Chondrocyte (in vitro differentiated cells): ENCODE measurements at regions not wholly inside any gene's neighbourhood (a gene's known extent, or its start where the extent isn't known, plus 50 kb on each side); places are given as distances from the start of the nearest gene placed in this dataset.

Experiments
- DNase-seq: peaks from one replicate; pipeline ENCODE4 v3.0.0; 2021; ENCODE audit warnings: mixed read lengths, low spot score
- H3K27ac Mint-ChIP-seq: one replicate; pipeline ENCODE4 v1.8.0; 2021; ENCODE audit warnings: mild to moderate bottlenecking, moderate library complexity, mixed read lengths; ENCODE audit not compliant: unreplicated experiment
- H3K27me3 Mint-ChIP-seq: 2 replicates; pipeline ENCODE4 v1.8.0; 2021; ENCODE audit warnings: low read depth, mixed read lengths
- H3K36me3 Mint-ChIP-seq: 2 replicates; pipeline ENCODE4 v1.8.0; 2021; ENCODE audit warnings: low read depth, mixed read lengths
- H3K4me1 Mint-ChIP-seq: 2 replicates; pipeline ENCODE4 v1.8.0; 2021; ENCODE audit warnings: low read depth, mild to moderate bottlenecking, mixed read lengths
- H3K4me3 Mint-ChIP-seq: one replicate; pipeline ENCODE4 v1.8.0; 2021; ENCODE audit warnings: mild to moderate bottlenecking, moderate library complexity, mixed read lengths; ENCODE audit not compliant: unreplicated experiment
- H3K9me3 Mint-ChIP-seq: 2 replicates; pipeline ENCODE4 v1.8.0; 2021; ENCODE audit warnings: low read depth, mixed read lengths
- TF ChIP-seq, protein P1 (sequence below): fragments of 200-600 bp; sonication (generic); IDR thresholded peaks from 2 replicates; pipeline ENCODE4 v1.5.0; 2021; ENCODE audit warnings: antibody characterized with exemption, mild to moderate bottlenecking, moderate library complexity

DNA sequence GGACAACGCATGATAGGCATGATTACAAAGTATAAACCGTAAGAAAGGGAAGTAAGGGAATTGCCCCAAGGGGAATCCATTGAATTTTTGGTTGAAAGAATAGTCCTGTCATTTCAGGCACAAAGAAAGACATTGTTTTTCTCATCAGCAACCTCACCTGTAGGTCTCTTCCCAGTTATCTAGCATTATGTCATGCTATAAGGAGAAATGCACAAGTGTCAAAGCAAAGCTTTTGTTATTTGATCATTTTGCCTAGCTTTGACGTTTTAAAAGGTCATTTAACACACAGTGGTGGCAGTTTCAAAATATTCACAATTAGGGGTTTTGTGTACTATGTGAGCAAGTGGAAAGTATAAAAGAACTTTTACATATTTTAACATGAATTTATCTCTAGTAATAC is 796.2 kb upstream of the MIR17HG start:
- DNase-seq: no peak
- Mint-ChIP-seq H3K9me3 (peaks cover 16% of the 10 kb centered on the region), H3K4me1 (no peaks in the 10 kb centered on the region), H3K36me3 (no peaks in the 10 kb centered on the region), H3K4me3 (no peak overlapping the region), H3K27me3 (no peaks in the 10 kb centered on the region), H3K27ac (no peak overlapping the region)
- TF ChIP-seq, protein P1, sequence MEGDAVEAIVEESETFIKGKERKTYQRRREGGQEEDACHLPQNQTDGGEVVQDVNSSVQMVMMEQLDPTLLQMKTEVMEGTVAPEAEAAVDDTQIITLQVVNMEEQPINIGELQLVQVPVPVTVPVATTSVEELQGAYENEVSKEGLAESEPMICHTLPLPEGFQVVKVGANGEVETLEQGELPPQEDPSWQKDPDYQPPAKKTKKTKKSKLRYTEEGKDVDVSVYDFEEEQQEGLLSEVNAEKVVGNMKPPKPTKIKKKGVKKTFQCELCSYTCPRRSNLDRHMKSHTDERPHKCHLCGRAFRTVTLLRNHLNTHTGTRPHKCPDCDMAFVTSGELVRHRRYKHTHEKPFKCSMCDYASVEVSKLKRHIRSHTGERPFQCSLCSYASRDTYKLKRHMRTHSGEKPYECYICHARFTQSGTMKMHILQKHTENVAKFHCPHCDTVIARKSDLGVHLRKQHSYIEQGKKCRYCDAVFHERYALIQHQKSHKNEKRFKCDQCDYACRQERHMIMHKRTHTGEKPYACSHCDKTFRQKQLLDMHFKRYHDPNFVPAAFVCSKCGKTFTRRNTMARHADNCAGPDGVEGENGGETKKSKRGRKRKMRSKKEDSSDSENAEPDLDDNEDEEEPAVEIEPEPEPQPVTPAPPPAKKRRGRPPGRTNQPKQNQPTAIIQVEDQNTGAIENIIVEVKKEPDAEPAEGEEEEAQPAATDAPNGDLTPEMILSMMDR: no peak

DNA sequence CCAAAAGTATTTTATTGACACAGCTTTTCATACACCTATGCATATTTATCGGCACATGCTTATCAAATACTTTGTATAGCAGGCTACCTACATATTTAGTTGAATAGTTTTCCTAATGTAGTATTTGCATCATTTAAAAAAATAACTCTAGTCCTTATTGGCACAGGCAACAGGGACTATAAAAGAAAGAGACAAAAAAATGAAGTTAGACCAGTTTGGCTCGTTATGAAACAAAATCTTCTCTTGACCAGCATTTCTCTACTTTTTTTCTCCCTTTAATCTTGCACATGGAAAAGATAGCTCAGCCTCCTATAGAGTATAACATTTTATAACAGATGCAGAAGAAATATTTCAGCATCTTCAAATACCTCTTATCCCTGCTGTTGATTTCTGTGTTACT is 794.8 kb upstream of the MIR17HG start:
- no peak for DNase-seq
- no peak overlapping the region for H3K4me3 Mint-ChIP-seq
- peaks cover 9% of the 10 kb centered on the region for H3K9me3 Mint-ChIP-seq
- TF ChIP-seq, protein P1: no peak
- no peaks in the 10 kb centered on the region for H3K36me3 Mint-ChIP-seq
- H3K4me1 Mint-ChIP-seq: no peaks in the 10 kb centered on the region
- no peaks in the 10 kb centered on the region for H3K27me3 Mint-ChIP-seq
- H3K27ac Mint-ChIP-seq: no peak overlapping the region

DNA sequence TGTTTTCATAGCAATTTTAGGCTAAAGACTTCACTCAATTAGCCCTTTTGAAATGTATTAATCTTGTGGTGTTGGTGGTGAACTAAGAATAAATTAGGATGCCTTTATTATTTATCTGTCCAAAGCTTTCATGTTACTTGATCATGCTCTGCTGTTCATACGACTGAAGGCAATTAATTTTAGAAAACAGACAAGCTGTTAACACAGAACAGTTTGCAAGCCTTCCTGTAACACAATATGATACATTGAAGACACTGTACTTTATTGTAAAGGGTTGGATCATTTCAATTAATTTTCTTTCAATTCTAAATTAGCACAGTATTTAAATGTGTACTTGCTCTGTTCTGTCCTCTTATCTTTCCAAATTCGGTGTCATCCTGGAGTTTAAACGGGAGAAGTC is 794.3 kb upstream of the MIR17HG start:
- no peak overlapping the region for H3K27ac Mint-ChIP-seq
- no peak for DNase-seq
- TF ChIP-seq, protein P1: no peak
- H3K4me3 Mint-ChIP-seq: no peak overlapping the region
- H3K9me3 Mint-ChIP-seq: peaks cover 5% of the 10 kb centered on the region
- no peaks in the 10 kb centered on the region for H3K27me3 Mint-ChIP-seq
- no peaks in the 10 kb centered on the region for H3K4me1 Mint-ChIP-seq
- no peaks in the 10 kb centered on the region for H3K36me3 Mint-ChIP-seq

DNA sequence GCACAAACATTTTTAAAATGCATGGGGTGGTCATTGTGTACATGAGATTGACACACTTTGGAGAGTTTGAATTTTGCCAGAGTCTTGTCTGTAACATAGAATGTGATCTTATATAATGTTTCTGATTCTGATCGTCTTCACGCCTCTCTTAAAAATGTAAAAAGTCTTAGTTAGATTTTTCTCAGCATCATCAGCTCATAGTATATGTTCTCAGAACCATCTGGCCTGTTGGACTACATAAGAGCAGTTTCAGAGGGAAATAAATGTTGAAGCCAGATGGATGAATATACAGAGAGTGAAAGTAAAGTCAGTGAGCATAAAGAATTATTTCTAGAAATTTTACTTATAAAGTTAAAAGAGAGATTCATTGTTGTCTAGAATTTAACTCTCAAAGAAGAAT is 789.9 kb upstream of the MIR17HG start:
- no peaks in the 10 kb centered on the region for H3K9me3 Mint-ChIP-seq
- DNase-seq: no peak
- no peak overlapping the region for H3K27ac Mint-ChIP-seq
- no peaks in the 10 kb centered on the region for H3K4me1 Mint-ChIP-seq
- no peaks in the 10 kb centered on the region for H3K27me3 Mint-ChIP-seq
- no peaks in the 10 kb centered on the region for H3K36me3 Mint-ChIP-seq
- TF ChIP-seq, protein P1: no peak
- H3K4me3 Mint-ChIP-seq: no peak overlapping the region

DNA sequence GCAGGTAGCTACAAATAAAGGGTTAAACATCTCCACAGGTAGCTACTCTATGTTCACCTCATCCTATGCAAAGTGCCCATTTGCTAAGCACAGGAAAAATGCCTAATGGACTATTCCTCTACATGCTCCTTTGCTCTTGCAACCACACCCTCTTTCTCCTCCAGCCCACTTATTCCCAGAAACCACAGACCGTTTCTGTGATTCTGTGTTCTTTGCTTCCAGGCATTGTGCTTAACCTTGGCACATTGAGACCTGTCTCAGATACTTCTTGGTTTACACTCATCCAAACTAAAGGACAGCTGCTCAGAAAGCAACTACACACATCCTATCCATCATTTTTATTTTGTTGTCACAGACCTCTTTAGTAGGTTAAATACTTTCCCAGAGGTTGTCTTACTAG is 785.0 kb upstream of the MIR17HG start:
- no peak overlapping the region for H3K27ac Mint-ChIP-seq
- no peaks in the 10 kb centered on the region for H3K36me3 Mint-ChIP-seq
- H3K9me3 Mint-ChIP-seq: no peaks in the 10 kb centered on the region
- H3K4me1 Mint-ChIP-seq: no peaks in the 10 kb centered on the region
- DNase-seq: no peak
- TF ChIP-seq, protein P1: no peak
- H3K4me3 Mint-ChIP-seq: no peak overlapping the region
- no peaks in the 10 kb centered on the region for H3K27me3 Mint-ChIP-seq
